ENCODE measurements at regions not wholly inside any gene's neighbourhood (a gene's known extent, or its start where the extent isn't known, plus 50 kb on each side); places are given as distances from the start of the nearest gene placed in this dataset.
"Not testable (repeated sequence)": the region's sequence is repeated elsewhere in the genome, so short reads cannot be mapped to it uniquely, and the experiment has no call there.

DNA sequence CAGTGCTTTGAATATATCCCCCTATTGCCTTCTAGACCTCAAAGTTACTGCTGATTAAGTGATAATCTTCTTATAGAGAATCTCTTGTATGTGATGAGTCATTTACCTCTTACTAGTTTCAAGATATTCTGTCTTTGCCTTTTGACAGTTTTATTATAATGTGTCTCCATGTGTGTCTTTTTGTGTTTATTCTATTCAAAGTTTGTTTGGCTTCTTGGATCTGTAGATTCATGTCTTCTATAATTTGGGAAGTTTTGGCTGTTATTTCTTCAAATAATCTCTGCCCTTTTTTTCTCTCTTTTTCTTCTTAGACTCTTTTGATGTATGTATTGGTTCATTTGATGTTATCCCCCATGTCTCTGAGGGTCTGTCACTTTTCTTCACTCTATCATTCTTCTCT is 915.7 kb upstream of the GRIA3 start:
- no peaks in the 10 kb centered on the region for H3K36me3 ChIP-seq
- no peak overlapping the region for H3K4me3 ChIP-seq
- H3K27ac ChIP-seq = no peak overlapping the region
- H3K27me3 ChIP-seq (replicated peaks; ENCODE audit: insufficient read depth) = no peaks in the 10 kb centered on the region
- TF ChIP-seq, protein P1, sequence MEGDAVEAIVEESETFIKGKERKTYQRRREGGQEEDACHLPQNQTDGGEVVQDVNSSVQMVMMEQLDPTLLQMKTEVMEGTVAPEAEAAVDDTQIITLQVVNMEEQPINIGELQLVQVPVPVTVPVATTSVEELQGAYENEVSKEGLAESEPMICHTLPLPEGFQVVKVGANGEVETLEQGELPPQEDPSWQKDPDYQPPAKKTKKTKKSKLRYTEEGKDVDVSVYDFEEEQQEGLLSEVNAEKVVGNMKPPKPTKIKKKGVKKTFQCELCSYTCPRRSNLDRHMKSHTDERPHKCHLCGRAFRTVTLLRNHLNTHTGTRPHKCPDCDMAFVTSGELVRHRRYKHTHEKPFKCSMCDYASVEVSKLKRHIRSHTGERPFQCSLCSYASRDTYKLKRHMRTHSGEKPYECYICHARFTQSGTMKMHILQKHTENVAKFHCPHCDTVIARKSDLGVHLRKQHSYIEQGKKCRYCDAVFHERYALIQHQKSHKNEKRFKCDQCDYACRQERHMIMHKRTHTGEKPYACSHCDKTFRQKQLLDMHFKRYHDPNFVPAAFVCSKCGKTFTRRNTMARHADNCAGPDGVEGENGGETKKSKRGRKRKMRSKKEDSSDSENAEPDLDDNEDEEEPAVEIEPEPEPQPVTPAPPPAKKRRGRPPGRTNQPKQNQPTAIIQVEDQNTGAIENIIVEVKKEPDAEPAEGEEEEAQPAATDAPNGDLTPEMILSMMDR (IDR thresholded peaks at IDR 0.05) = no peak
- no peaks in the 10 kb centered on the region for H3K9me3 ChIP-seq
- ATAC-seq (ENCODE audit: insufficient number of reproducible peaks, low FRiP score, low read depth) = no peak
- no peaks in the 10 kb centered on the region for H3K4me1 ChIP-seq (ENCODE audit: control insufficient read depth in 1 of 2, low read depth in 2 of 2)
- no peak for DNase-seq (ENCODE audit: low spot score)

DNA sequence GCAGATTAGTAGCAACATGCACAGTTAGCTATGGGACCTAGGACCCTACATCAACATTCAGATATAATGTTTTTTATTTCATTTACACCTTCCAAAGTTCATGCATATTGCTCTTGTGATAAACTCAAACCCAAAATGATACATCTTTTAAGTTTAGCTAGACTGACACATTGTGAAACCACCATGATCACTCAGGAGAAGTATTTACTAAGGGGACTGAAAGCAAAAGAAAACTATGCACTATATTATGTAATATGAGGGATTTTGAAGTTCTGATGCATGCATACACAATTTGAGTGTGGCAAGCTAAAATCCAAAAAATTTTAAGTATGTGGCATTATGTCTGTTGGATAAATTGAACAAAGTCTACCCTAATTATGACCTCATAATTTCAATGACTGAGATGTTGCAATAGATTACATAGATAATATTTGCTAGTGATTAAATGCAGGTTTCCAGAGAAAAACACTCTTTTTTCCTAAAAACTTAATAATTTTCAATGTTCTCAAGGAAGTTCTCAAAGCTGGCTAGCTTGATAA is 914.8 kb upstream of the GRIA3 start:
- Histone ChIP-seq H3K36me3 (no peaks in the 10 kb centered on the region), H3K4me1 (ENCODE audit: control insufficient read depth in 1 of 2, low read depth in 2 of 2) (no peaks in the 10 kb centered on the region), H3K9me3 (no peaks in the 10 kb centered on the region), H3K27me3 (replicated peaks; ENCODE audit: insufficient read depth) (no peaks in the 10 kb centered on the region), H3K4me3 (no peak overlapping the region), H3K27ac (no peak overlapping the region)
- ATAC-seq (ENCODE audit: insufficient number of reproducible peaks, low FRiP score, low read depth) (no peak), DNase-seq (ENCODE audit: low spot score) (no peak)
- TF ChIP-seq, protein P1 (IDR thresholded peaks at IDR 0.05) = no peak

DNA sequence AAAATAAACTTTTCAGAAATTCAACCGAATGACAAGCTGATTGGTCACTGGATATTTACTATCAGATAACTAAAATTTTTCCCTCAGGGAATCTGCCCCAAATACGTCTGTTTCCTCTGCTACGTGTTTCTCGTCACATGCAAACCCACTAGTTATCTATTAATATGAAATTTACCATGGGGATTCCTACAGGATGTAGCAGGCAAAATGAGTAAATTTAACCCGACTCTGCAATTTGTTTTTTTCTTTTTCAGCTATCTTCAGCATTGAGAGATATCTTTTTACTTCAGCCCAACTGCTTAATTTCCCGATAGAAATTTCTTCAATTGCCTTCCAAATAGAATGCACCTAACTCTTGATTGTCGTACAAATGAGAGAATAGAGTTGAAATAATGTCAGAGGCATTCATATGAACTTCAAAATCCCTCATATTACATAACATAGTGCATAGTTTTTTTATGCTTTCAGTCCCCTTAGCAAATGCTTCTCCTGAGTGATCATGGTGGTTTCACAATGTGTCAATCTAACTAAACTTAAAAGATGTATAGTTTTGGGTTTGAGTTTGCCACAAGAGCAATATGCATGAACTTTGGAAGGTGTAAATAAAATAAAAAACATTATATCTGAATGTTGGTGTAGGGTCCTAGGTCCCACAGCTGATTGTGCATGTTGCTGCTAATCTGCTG is 913.1 kb upstream of the GRIA3 start:
- H3K9me3 ChIP-seq = no peaks in the 10 kb centered on the region
- no peak for ATAC-seq (ENCODE audit: insufficient number of reproducible peaks, low FRiP score, low read depth)
- no peaks in the 10 kb centered on the region for H3K4me1 ChIP-seq (ENCODE audit: control insufficient read depth in 1 of 2, low read depth in 2 of 2)
- H3K36me3 ChIP-seq = no peaks in the 10 kb centered on the region
- no peak overlapping the region for H3K4me3 ChIP-seq
- no peaks in the 10 kb centered on the region for H3K27me3 ChIP-seq (replicated peaks; ENCODE audit: insufficient read depth)
- TF ChIP-seq, protein P1 (IDR thresholded peaks at IDR 0.05) = no peak
- H3K27ac ChIP-seq = no peak overlapping the region
- DNase-seq (ENCODE audit: low spot score) = no peak

DNA sequence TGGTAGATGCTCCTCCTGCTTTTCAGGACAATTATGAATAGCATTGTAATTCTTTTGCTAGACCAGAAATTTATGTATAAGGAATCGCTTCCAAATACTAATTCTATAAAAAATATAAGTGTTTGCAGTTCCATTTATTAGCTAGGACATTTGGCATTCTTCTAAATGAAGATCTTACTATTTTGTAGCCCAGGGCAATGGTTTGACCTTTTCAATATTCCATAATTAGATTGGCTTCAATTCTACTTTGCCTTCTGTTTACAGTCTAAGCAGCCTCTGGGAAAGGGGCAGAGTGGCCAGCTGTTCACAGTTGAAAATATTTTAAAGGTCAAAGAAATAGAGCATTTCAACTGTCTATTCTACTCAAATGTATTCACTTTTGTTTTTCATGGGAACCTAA is 912.1 kb upstream of the GRIA3 start:
- no peak for ATAC-seq (ENCODE audit: insufficient number of reproducible peaks, low FRiP score, low read depth)
- no peak overlapping the region for H3K4me3 ChIP-seq

DNA sequence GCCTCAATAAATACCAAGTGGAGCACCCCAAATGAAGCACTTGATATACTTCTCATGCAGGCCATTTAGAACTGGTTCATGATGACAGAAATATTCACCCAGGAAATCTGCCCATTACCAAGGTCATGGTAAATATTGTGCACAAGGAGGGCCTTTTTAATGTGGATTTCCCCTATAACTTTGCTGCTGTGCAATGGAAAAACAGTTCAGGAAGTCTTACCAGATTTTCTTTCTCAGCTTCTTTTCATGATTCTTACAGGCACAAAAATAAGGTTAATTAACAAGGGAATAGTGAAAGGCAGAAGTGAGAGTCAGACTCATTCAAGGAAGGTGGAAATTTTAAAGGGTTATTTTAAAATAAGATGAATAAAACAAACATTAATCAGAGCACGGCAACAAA is 904.3 kb upstream of the GRIA3 start:
- Histone ChIP-seq H3K36me3 (no peaks in the 10 kb centered on the region), H3K4me3 (no peak overlapping the region), H3K27ac (no peak overlapping the region), H3K9me3 (no peaks in the 10 kb centered on the region), H3K4me1 (ENCODE audit: control insufficient read depth in 1 of 2, low read depth in 2 of 2) (no peaks in the 10 kb centered on the region), H3K27me3 (replicated peaks; ENCODE audit: insufficient read depth) (no peaks in the 10 kb centered on the region)
- TF ChIP-seq, protein P1 (IDR thresholded peaks at IDR 0.05) = no peak
- DNase-seq (ENCODE audit: low spot score) (no peak), ATAC-seq (ENCODE audit: insufficient number of reproducible peaks, low FRiP score, low read depth) (no peak)

More for the DNA sequence above, 912.1 kb upstream of the GRIA3 start:
- TF ChIP-seq, protein P1 (IDR thresholded peaks at IDR 0.05) = no peak
- Histone ChIP-seq H3K36me3 (no peaks in the 10 kb centered on the region), H3K27me3 (replicated peaks; ENCODE audit: insufficient read depth) (no peaks in the 10 kb centered on the region), H3K9me3 (no peaks in the 10 kb centered on the region), H3K4me1 (ENCODE audit: control insufficient read depth in 1 of 2, low read depth in 2 of 2) (no peaks in the 10 kb centered on the region), H3K27ac (no peak overlapping the region)
- DNase-seq (ENCODE audit: low spot score) = no peak

DNA sequence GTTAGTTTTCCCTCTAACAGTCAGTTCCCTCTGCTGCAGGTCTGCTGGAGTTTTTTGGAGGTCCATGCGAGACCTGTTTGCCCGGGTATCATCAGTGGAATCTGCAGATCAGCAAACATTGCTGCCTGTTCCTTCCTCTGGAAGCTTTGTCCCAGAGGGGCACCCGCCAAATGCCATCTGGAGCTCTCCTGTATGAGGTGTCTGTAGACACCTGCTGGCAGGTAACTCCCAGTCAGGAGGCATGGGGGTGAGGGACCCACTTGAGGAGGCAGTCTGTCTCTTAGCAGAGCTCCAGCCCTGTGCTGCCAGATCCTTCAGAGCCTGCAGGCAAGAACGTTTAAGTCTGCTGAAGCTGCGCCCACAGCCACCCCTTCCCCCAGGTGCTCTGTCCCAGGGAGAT is 884.3 kb upstream of the GRIA3 start:
- not testable (repeated sequence) for H3K9me3 ChIP-seq; H3K27me3 ChIP-seq (replicated peaks; ENCODE audit: insufficient read depth); DNase-seq (ENCODE audit: low spot score); ATAC-seq (ENCODE audit: insufficient number of reproducible peaks, low FRiP score, low read depth); H3K27ac ChIP-seq; H3K4me3 ChIP-seq; H3K4me1 ChIP-seq (ENCODE audit: control insufficient read depth in 1 of 2, low read depth in 2 of 2); H3K36me3 ChIP-seq
